Neural progenitor cell (in vitro differentiated cells): ENCODE measurements at regions not wholly inside any gene's neighbourhood (a gene's known extent, or its start where the extent isn't known, plus 50 kb on each side); places are given as distances from the start of the nearest gene placed in this dataset.

ENCODE experiments used
- DNase-seq: peaks from one replicate; pipeline ENCODE4 v3.0.0-alpha.2; 2016; ENCODE audit warnings: low spot score
- H2AFZ ChIP-seq: fragments of 200-600 bp; sonication (generic); replicated peaks from 2 replicates; pipeline ENCODE4 v1.6.1; 2016; ENCODE audit warnings: antibody characterized with exemption
- H3F3A ChIP-seq: fragments of 200-600 bp; sonication (generic); 2 replicates; pipeline ENCODE4 v1.6.1; 2016; ENCODE audit warnings: antibody characterized with exemption, low read depth
- H3K27ac ChIP-seq: fragments of 200-600 bp; sonication (generic); 2 replicates; pipeline ENCODE4 v1.5.1; 2016; ENCODE audit warnings: mild to moderate bottlenecking
- H3K27me3 ChIP-seq: fragments of 200-600 bp; sonication (generic); 2 replicates; pipeline ENCODE4 v1.6.1; 2016; ENCODE audit warnings: mild to moderate bottlenecking, moderate library complexity
- H3K36me3 ChIP-seq: fragments of 200-600 bp; sonication (generic); 2 replicates; pipeline ENCODE4 v1.5.1; 2016
- H3K4me1 ChIP-seq: fragments of 200-600 bp; sonication (generic); 2 replicates; pipeline ENCODE4 v1.6.1; 2016; ENCODE audit warnings: mixed run types
- H3K4me2 ChIP-seq: fragments of 200-600 bp; sonication (generic); 2 replicates; pipeline ENCODE4 v1.6.1; 2016
- H3K4me3 ChIP-seq: fragments of 200-600 bp; sonication (generic); 2 replicates; pipeline ENCODE4 v1.5.1; 2016
- H3K79me2 ChIP-seq: fragments of 200-600 bp; sonication (generic); 2 replicates; pipeline ENCODE4 v1.6.1; 2016; ENCODE audit warnings: low read depth
- H3K9ac ChIP-seq: fragments of 200-600 bp; sonication (generic); 2 replicates; pipeline ENCODE4 v1.6.1; 2016
- H3K9me3 ChIP-seq: fragments of 200-600 bp; sonication (generic); 2 replicates; pipeline ENCODE4 v1.5.1; 2016; ENCODE audit warnings: low read depth
- H4K20me1 ChIP-seq: fragments of 200-600 bp; sonication (generic); 2 replicates; pipeline ENCODE4 v1.6.1; 2016; ENCODE audit warnings: low read depth
- H3K27ac Mint-ChIP-seq: 3 replicates; pipeline ENCODE4 v1.8.0; 2021; ENCODE audit warnings: mixed read lengths
- H3K27me3 Mint-ChIP-seq: 2 replicates; pipeline ENCODE4 v1.8.0; 2022; ENCODE audit warnings: low read depth, mild to moderate bottlenecking, inconsistent platforms, moderate library complexity, mixed read lengths; ENCODE audit not compliant: insufficient read depth
- H3K36me3 Mint-ChIP-seq: 3 replicates; pipeline ENCODE4 v1.8.0; 2021; ENCODE audit warnings: mixed read lengths
- H3K4me1 Mint-ChIP-seq: 3 replicates; pipeline ENCODE4 v1.8.0; 2021; ENCODE audit warnings: mixed read lengths
- H3K4me3 Mint-ChIP-seq: 3 replicates; pipeline ENCODE4 v1.8.0; 2021; ENCODE audit warnings: mild to moderate bottlenecking, moderate library complexity, mixed read lengths
- H3K9me3 Mint-ChIP-seq: 3 replicates; pipeline ENCODE4 v1.8.0; 2020; ENCODE audit warnings: mixed read lengths
- EZH2 ChIP-seq: fragments of 200-600 bp; sonication (generic); IDR thresholded peaks from 2 replicates; pipeline ENCODE4 v1.6.1; 2017; ENCODE audit warnings: antibody characterized with exemption, mild to moderate bottlenecking, moderate library complexity
- EZH2phosphoT487 ChIP-seq: fragments of 200-600 bp; sonication (generic); IDR thresholded peaks from 2 replicates; pipeline ENCODE4 v1.6.1; 2017; ENCODE audit warnings: antibody characterized with exemption
- TF ChIP-seq, protein P1 (sequence below): fragments of 200-600 bp; sonication (generic); IDR thresholded peaks from 2 replicates; pipeline ENCODE4 v1.5.1; 2017; ENCODE audit warnings: antibody characterized with exemption, mild to moderate bottlenecking

DNA sequence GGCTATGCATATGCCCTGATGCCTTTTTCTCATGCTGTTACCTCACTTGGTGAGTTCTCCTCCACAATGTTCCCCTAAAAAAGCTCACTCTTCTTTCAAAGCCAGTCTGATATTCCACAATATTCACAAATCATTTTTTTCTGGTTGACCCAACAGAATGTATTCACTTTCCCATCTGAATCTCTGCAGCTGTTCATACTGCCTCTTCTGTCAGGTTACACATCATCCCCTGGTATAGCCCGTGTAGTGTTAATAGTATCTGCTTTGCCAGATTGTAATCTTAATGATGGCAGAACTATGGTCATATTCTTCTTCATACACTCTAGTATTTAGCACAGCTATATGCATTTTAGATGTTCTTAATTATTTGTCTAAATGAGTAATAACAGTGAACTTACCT lies 544.3 kb downstream of the EFNB2 start:
- H3K36me3 ChIP-seq: no peaks in the 10 kb centered on the region
- Mint-ChIP-seq H3K4me1 (peaks cover 6% of the 10 kb centered on the region), H3K9me3 (no peaks in the 10 kb centered on the region), H3K4me3 (no peak overlapping the region), H3K27me3 (peaks cover 6% of the 10 kb centered on the region), H3K36me3 (no peaks in the 10 kb centered on the region), H3K27ac (no peak overlapping the region)
- no peaks in the 10 kb centered on the region for H3K4me1 ChIP-seq
- no peak for DNase-seq
- no peaks in the 10 kb centered on the region for H3K79me2 ChIP-seq
- no peak overlapping the region for H3K4me2 ChIP-seq
- H4K20me1 ChIP-seq: no peaks in the 10 kb centered on the region
- no peaks in the 10 kb centered on the region for H3K9me3 ChIP-seq
- no peaks in the 10 kb centered on the region for H3K27me3 ChIP-seq
- no peak overlapping the region for H2AFZ ChIP-seq
- H3F3A ChIP-seq: no peaks in the 10 kb centered on the region
- H3K27ac ChIP-seq: no peak overlapping the region
- no peak overlapping the region for H3K9ac ChIP-seq
- no peak overlapping the region for H3K4me3 ChIP-seq
- TF ChIP-seq EZH2: no peak
- TF ChIP-seq EZH2phosphoT487: no peak
- TF ChIP-seq, protein P1, sequence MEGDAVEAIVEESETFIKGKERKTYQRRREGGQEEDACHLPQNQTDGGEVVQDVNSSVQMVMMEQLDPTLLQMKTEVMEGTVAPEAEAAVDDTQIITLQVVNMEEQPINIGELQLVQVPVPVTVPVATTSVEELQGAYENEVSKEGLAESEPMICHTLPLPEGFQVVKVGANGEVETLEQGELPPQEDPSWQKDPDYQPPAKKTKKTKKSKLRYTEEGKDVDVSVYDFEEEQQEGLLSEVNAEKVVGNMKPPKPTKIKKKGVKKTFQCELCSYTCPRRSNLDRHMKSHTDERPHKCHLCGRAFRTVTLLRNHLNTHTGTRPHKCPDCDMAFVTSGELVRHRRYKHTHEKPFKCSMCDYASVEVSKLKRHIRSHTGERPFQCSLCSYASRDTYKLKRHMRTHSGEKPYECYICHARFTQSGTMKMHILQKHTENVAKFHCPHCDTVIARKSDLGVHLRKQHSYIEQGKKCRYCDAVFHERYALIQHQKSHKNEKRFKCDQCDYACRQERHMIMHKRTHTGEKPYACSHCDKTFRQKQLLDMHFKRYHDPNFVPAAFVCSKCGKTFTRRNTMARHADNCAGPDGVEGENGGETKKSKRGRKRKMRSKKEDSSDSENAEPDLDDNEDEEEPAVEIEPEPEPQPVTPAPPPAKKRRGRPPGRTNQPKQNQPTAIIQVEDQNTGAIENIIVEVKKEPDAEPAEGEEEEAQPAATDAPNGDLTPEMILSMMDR: no peak

DNA sequence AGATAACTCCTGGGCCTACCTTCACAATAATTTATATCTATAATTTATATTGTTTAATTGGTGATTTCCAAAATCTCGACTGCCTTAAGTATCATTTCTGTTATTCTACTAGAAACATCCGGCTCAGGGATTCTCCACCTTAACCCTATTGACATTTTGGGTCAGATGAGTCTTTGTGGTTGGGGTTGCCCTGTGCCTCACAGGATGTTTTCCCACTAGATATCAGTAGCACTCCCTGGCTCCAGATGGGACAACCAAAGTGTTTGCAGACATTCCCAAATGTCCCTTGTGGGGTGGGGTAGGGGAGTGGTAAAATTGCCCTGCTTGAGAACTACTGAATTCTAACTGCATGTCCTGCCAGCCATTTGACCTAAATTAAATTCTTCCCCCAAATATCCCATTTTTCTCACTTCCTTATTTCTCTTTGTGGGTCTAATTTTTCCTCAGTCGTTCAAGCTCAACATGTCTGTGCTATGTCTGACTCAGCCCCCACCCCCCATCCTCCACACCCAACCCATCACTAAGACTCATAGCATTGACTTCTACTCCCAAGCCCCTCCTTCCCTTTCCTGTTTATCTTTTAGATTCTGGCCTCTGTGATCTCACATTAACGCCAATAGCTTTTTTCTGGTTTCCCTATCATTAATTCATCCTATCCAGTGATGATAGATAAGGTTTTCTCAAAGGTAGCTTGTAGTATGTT lies 545.1 kb downstream of the EFNB2 start:
- H3K9me3 Mint-ChIP-seq: no peaks in the 10 kb centered on the region
- Histone ChIP-seq H3K4me2 (no peak overlapping the region), H3K4me3 (no peak overlapping the region), H2AFZ (no peak overlapping the region), H3K27ac (no peak overlapping the region), H4K20me1 (no peaks in the 10 kb centered on the region), H3F3A (no peaks in the 10 kb centered on the region), H3K4me1 (no peaks in the 10 kb centered on the region), H3K79me2 (no peaks in the 10 kb centered on the region), H3K9me3 (no peaks in the 10 kb centered on the region), H3K27me3 (no peaks in the 10 kb centered on the region), H3K36me3 (no peaks in the 10 kb centered on the region), H3K9ac (no peak overlapping the region)
- H3K27ac Mint-ChIP-seq: no peak overlapping the region
- TF ChIP-seq EZH2phosphoT487 (no peak), EZH2 (no peak)
- TF ChIP-seq, protein P1: no peak
- H3K4me3 Mint-ChIP-seq: no peak overlapping the region
- H3K36me3 Mint-ChIP-seq: no peaks in the 10 kb centered on the region
- H3K27me3 Mint-ChIP-seq: peaks cover 6% of the 10 kb centered on the region
- H3K4me1 Mint-ChIP-seq: peaks cover 5% of the 10 kb centered on the region
- DNase-seq: no peak

DNA sequence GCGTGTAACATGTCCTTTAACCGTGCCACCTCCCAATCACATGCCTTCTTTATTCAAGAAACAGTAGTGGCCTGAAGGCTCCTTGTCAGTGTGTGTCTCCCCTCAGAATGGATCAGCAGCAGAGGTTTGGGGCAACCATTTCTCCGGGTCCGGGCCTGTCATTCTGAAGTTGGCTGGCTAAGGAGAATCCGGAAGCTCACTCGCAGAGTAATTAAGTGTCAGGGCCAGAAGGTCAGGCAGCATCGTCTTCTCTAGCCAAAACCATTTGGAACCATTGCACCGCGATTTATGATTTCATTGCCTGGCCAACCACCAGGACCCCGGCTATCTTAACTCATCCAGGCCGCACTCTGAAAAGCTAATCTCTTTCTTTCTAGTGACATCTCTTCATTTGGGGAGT lies 550.8 kb downstream of the EFNB2 start:
- TF ChIP-seq EZH2 (no peak), EZH2phosphoT487 (no peak)
- TF ChIP-seq, protein P1: no peak
- no peak overlapping the region for H3K27ac Mint-ChIP-seq

More for the DNA sequence above, 550.8 kb downstream of the EFNB2 start:
- Histone ChIP-seq H2AFZ (no peak overlapping the region), H3K27ac (no peak overlapping the region), H3K9ac (no peak overlapping the region), H4K20me1 (no peaks in the 10 kb centered on the region), H3K9me3 (no peaks in the 10 kb centered on the region), H3K4me3 (no peak overlapping the region), H3K27me3 (no peaks in the 10 kb centered on the region), H3F3A (no peaks in the 10 kb centered on the region), H3K79me2 (no peaks in the 10 kb centered on the region), H3K36me3 (no peaks in the 10 kb centered on the region), H3K4me2 (no peak overlapping the region), H3K4me1 (no peaks in the 10 kb centered on the region)
- no peaks in the 10 kb centered on the region for H3K9me3 Mint-ChIP-seq
- no peak for DNase-seq
- H3K4me3 Mint-ChIP-seq: no peak overlapping the region
- no peaks in the 10 kb centered on the region for H3K36me3 Mint-ChIP-seq
- peaks cover 2% of the 10 kb centered on the region for H3K27me3 Mint-ChIP-seq
- peaks cover 8% of the 10 kb centered on the region for H3K4me1 Mint-ChIP-seq
